ENCODE measurements at regions not wholly inside any gene's neighbourhood (a gene's known extent, or its start where the extent isn't known, plus 50 kb on each side); places are given as distances from the start of the nearest gene placed in this dataset.

DNA sequence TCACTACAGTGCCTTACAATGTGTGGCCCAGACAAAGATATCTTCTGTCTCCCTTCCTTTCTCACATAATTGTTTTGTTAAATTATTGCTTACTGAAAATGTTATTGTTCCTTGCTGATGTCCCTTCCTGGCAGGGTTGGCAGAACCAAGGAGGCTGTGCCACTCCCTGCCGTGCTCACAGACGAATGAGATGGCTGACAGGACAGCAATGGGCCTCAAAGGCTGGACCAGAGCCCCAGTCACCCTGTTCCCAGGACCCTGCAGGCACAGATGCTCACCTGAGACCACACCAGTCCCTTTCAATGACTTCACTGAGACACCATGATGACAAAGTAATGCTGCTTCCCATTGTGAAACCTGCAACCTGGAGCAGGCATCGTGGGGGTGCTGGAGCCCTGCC lies 375.1 kb downstream of the HACE1 start:
- POLR2A ChIA-PET = no interaction called here
- no peaks in the 10 kb centered on the region; the same call in 1 of the 2 replicates for H3K27me3 ChIP-seq (ENCODE audit: control insufficient read depth, insufficient read depth, low read length)
- TF ChIP-seq TCF7L2 (IDR thresholded peaks at IDR 0.05; ENCODE audit: low read depth, low read length) (no peak), REST (IDR thresholded peaks at IDR 0.05; ENCODE audit: insufficient read depth in 1 of 2, low read depth in 2 of 2, low read length in 1 of 2) (no peak), SIN3A (IDR thresholded peaks at IDR 0.05; ENCODE audit: borderline replicate concordance, insufficient read depth, low read depth, low read length) (no peak), POLR2AphosphoS5 (IDR thresholded peaks at IDR 0.05; ENCODE audit: low read depth, low read length) (no peak), CTCF (IDR thresholded peaks at IDR 0.05) (no peak)
- BruUV-seq (replicated peaks) = no TSS peak
- in situ Hi-C loops (cut with HindIII; ENCODE audit: low pct_unique_long_range_greater_than_20kb, low sequenced_read_pairs) (no loop called here), intact Hi-C loops (cut with micrococcal nuclease; ENCODE audit: unreplicated experiment) (no loop called here)
- DNase-seq (ENCODE audit: low read depth, low spot score) (no peak), ATAC-seq (no peak)
- H3K4me1 ChIP-seq (ENCODE audit: control insufficient read depth, insufficient read depth, low read length) = no peaks in the 10 kb centered on the region
- no peak overlapping the region for H3K4me3 ChIP-seq (ENCODE audit: low read depth in 2 of 2, low read length in 2 of 2)
- no peak overlapping the region for H3K27ac ChIP-seq (ENCODE audit: low read length)
- H3K36me3 ChIP-seq (ENCODE audit: control insufficient read depth, insufficient read depth, low read length) = no peaks in the 10 kb centered on the region
- no peaks in the 10 kb centered on the region for H3K9me3 ChIP-seq (ENCODE audit: control insufficient read depth, insufficient read depth, low read depth, low read length)
- CTCF ChIA-PET = no interaction called here

- in situ Hi-C loops (cut with HindIII; ENCODE audit: low pct_unique_long_range_greater_than_20kb, low sequenced_read_pairs) (no loop called here), intact Hi-C loops (cut with micrococcal nuclease; ENCODE audit: unreplicated experiment) (no loop called here)
- TF ChIP-seq TCF7L2 (IDR thresholded peaks at IDR 0.05; ENCODE audit: low read depth, low read length) (no peak), REST (IDR thresholded peaks at IDR 0.05; ENCODE audit: insufficient read depth in 1 of 2, low read depth in 2 of 2, low read length in 1 of 2) (no peak), CTCF (IDR thresholded peaks at IDR 0.05) (no peak), SIN3A (IDR thresholded peaks at IDR 0.05; ENCODE audit: borderline replicate concordance, insufficient read depth, low read depth, low read length) (no peak), POLR2AphosphoS5 (IDR thresholded peaks at IDR 0.05; ENCODE audit: low read depth, low read length) (no peak)
- no peak overlapping the region for H3K4me3 ChIP-seq (ENCODE audit: low read depth in 2 of 2, low read length in 2 of 2)
- POLR2A ChIA-PET = no interaction called here
- no peaks in the 10 kb centered on the region; the same call in 1 of the 2 replicates for H3K27me3 ChIP-seq (ENCODE audit: control insufficient read depth, insufficient read depth, low read length)
- H3K36me3 ChIP-seq (ENCODE audit: control insufficient read depth, insufficient read depth, low read length) = no peaks in the 10 kb centered on the region
- H3K27ac ChIP-seq (ENCODE audit: low read length) = no peak overlapping the region
- no TSS peak for BruUV-seq (replicated peaks)
- ATAC-seq (no peak), DNase-seq (ENCODE audit: low read depth, low spot score) (no peak)
- no peaks in the 10 kb centered on the region for H3K9me3 ChIP-seq (ENCODE audit: control insufficient read depth, insufficient read depth, low read depth, low read length)
- H3K4me1 ChIP-seq (ENCODE audit: control insufficient read depth, insufficient read depth, low read length) = no peaks in the 10 kb centered on the region
- CTCF ChIA-PET = no interaction called here
These were observed 375.5 kb downstream of the HACE1 start for GRCh38 chr6:104484191-104484590.

All from Panc1 (cell line).